CD4-positive, CD25-positive, alpha-beta regulatory T cell (primary cell): ENCODE measurements at regions not wholly inside any gene's neighbourhood (a gene's known extent, or its start where the extent isn't known, plus 50 kb on each side); places are given as distances from the start of the nearest gene placed in this dataset.
"Not testable (repeated sequence)": the region's sequence is repeated elsewhere in the genome, so short reads cannot be mapped to it uniquely, and the experiment has no call there.

Experiments used
- ATAC-seq, 2 donors: fragments of 150-1000 bp; cut with Tn5 transposase; one replicate each; pipeline ENCODE4 v1.10.0; 2021; ENCODE audit warnings: low read depth in 2 of 2, moderate number of reproducible peaks in 2 of 2, moderate library complexity in 1 of 2
- DNase-seq, 3 donors: peaks; one replicate each; pipeline versions ENCODE4 v3.0.0 to v3.0.0-alpha.2; 2012 to 2022; ENCODE audit warnings: mixed read lengths in 1 of 3
- H3K27ac ChIP-seq: one replicate; pipeline ENCODE4 v1.7.0; 2013; ENCODE audit warnings: mild to moderate bottlenecking, low read length; ENCODE audit not compliant: insufficient read depth, poor library complexity, severe bottlenecking
- H3K27me3 ChIP-seq: one replicate; pipeline ENCODE4 v1.7.0; 2013; ENCODE audit warnings: low read length; ENCODE audit not compliant: control insufficient read depth, insufficient read depth
- H3K36me3 ChIP-seq: one replicate; pipeline ENCODE4 v1.7.0; 2013; ENCODE audit warnings: mild to moderate bottlenecking, low read length, moderate library complexity; ENCODE audit not compliant: control insufficient read depth, insufficient read depth
- H3K4me1 ChIP-seq: 2 replicates; pipeline ENCODE4 v1.7.0; 2013; ENCODE audit warnings: mild to moderate bottlenecking, low read length; ENCODE audit not compliant: insufficient read depth, control insufficient read depth, poor library complexity, severe bottlenecking
- H3K4me3 ChIP-seq: one replicate; pipeline ENCODE4 v1.7.0; 2013; ENCODE audit warnings: low read depth, mild to moderate bottlenecking, low read length, moderate library complexity
- H3K9me3 ChIP-seq, 2 experiments: 1 replicate in 1 of 2; 2 replicates in 1 of 2; pipeline ENCODE4 v1.7.0; 2013; ENCODE audit warnings: low read length in 2 of 2, mild to moderate bottlenecking in 1 of 2, moderate library complexity in 1 of 2; ENCODE audit not compliant: control insufficient read depth in 2 of 2
- H3K27ac Mint-ChIP-seq, 3 donors: one replicate each; pipeline ENCODE4 v1.8.0; 2020 to 2022; ENCODE audit warnings: mild to moderate bottlenecking in 3 of 3, mixed read lengths in 3 of 3, moderate library complexity in 2 of 3
- H3K27me3 Mint-ChIP-seq: one replicate; pipeline ENCODE4 v1.8.0; 2022; ENCODE audit warnings: mild to moderate bottlenecking, mixed read lengths
- H3K36me3 Mint-ChIP-seq: one replicate; pipeline ENCODE4 v1.8.0; 2020; ENCODE audit warnings: mixed read lengths
- H3K4me1 Mint-ChIP-seq, 4 donors: one replicate each; pipeline ENCODE4 v1.8.0; 2020 to 2022; ENCODE audit warnings: mixed read lengths in 4 of 4, mild to moderate bottlenecking in 1 of 4
- H3K4me3 Mint-ChIP-seq, 4 donors: one replicate each; pipeline ENCODE4 v1.8.0; 2020 to 2022; ENCODE audit warnings: mild to moderate bottlenecking in 4 of 4, mixed read lengths in 4 of 4, moderate library complexity in 3 of 4
- H3K9me3 Mint-ChIP-seq, 7 donors: one replicate each; pipeline ENCODE4 v1.8.0; 2020 to 2022; ENCODE audit warnings: mixed read lengths in 7 of 7, mild to moderate bottlenecking in 3 of 7, moderate library complexity in 2 of 7

GRCh38 chr2:21892140-21892539, 768.4 kb downstream of the TDRD15 start:
- no peaks in the 10 kb centered on the region for H3K27me3 Mint-ChIP-seq
- DNase-seq (no peak), ATAC-seq (no peak)
- no peaks in the 10 kb centered on the region for H3K9me3 ChIP-seq
- no peak overlapping the region for H3K4me3 ChIP-seq
- no peak overlapping the region for H3K27ac Mint-ChIP-seq
- no peak overlapping the region for H3K27ac ChIP-seq
- peaks cover 0 to 18% (median 5%) of the 10 kb centered on the region in 7 donors for H3K9me3 Mint-ChIP-seq
- no peaks in the 10 kb centered on the region for H3K36me3 Mint-ChIP-seq
- H3K36me3 ChIP-seq = no peaks in the 10 kb centered on the region
- no peaks in the 10 kb centered on the region for H3K27me3 ChIP-seq
- no peaks in the 10 kb centered on the region for H3K4me1 Mint-ChIP-seq
- no peak overlapping the region for H3K4me3 Mint-ChIP-seq
- H3K4me1 ChIP-seq = no peaks in the 10 kb centered on the region

- ATAC-seq (no peak), DNase-seq (no peak)
- Histone ChIP-seq H3K4me1 (no peaks in the 10 kb centered on the region), H3K27me3 (no peaks in the 10 kb centered on the region), H3K36me3 (no peaks in the 10 kb centered on the region), H3K27ac (no peak overlapping the region), H3K4me3 (no peak overlapping the region), H3K9me3 (no peaks in the 10 kb centered on the region)
- no peaks in the 10 kb centered on the region for H3K36me3 Mint-ChIP-seq
- H3K9me3 Mint-ChIP-seq = peaks cover 0 to 19% (median 5%) of the 10 kb centered on the region in 7 donors
- no peaks in the 10 kb centered on the region for H3K27me3 Mint-ChIP-seq
- no peak overlapping the region for H3K4me3 Mint-ChIP-seq
- no peaks in the 10 kb centered on the region for H3K4me1 Mint-ChIP-seq
- no peak overlapping the region for H3K27ac Mint-ChIP-seq
These were observed 771.4 kb downstream of the TDRD15 start for GRCh38 chr2:21895200-21895599.

- H3K4me3 Mint-ChIP-seq, H3K27ac Mint-ChIP-seq, H3K36me3 ChIP-seq, ATAC-seq, DNase-seq, H3K4me1 ChIP-seq, H3K27ac ChIP-seq, H3K27me3 ChIP-seq, H3K27me3 Mint-ChIP-seq, H3K9me3 ChIP-seq, H3K4me1 Mint-ChIP-seq, H3K36me3 Mint-ChIP-seq, H3K4me3 ChIP-seq: not testable (repeated sequence)
- H3K9me3 Mint-ChIP-seq = peaks cover 0 to 14% (median 4%) of the 10 kb centered on the region in 7 donors
These were observed 785.1 kb downstream of the TDRD15 start for GRCh38 chr2:21908712-21909380.

- DNase-seq = no peak
- H3K4me1 Mint-ChIP-seq = no peaks in the 10 kb centered on the region
- no peak overlapping the region for H3K4me3 Mint-ChIP-seq
- Histone ChIP-seq H3K4me3 (no peak overlapping the region), H3K36me3 (no peaks in the 10 kb centered on the region), H3K27me3 (no peaks in the 10 kb centered on the region), H3K4me1 (no peaks in the 10 kb centered on the region), H3K9me3 (peaks cover 0 to 7% of the 10 kb centered on the region in 2 experiments), H3K27ac (no peak overlapping the region)
- ATAC-seq = no peak
- no peaks in the 10 kb centered on the region for H3K36me3 Mint-ChIP-seq
- H3K27me3 Mint-ChIP-seq = no peaks in the 10 kb centered on the region
- H3K9me3 Mint-ChIP-seq = peaks cover 0 to 14% (median 4%) of the 10 kb centered on the region in 7 donors
- no peak overlapping the region for H3K27ac Mint-ChIP-seq
These were observed 787.2 kb downstream of the TDRD15 start for GRCh38 chr2:21910832-21911507.

- no peak overlapping the region for H3K4me3 Mint-ChIP-seq
- no peaks in the 10 kb centered on the region for H3K27me3 ChIP-seq
- peaks cover 0 to 14% (median 5%) of the 10 kb centered on the region in 7 donors for H3K9me3 Mint-ChIP-seq
- no peaks in the 10 kb centered on the region for H3K4me1 ChIP-seq
- H3K9me3 ChIP-seq = peaks cover 0 to 7% of the 10 kb centered on the region in 2 experiments
- no peaks in the 10 kb centered on the region for H3K36me3 Mint-ChIP-seq
- peak overlapping the region in 1 of 3 donors; percentile 4 for H3K27ac Mint-ChIP-seq
- DNase-seq (no peak), ATAC-seq (no peak)
- H3K27ac ChIP-seq = no peak overlapping the region
- no peaks in the 10 kb centered on the region for H3K4me1 Mint-ChIP-seq
- no peak overlapping the region for H3K4me3 ChIP-seq
- no peaks in the 10 kb centered on the region for H3K36me3 ChIP-seq
- H3K27me3 Mint-ChIP-seq = no peaks in the 10 kb centered on the region
These were observed 788.6 kb downstream of the TDRD15 start for GRCh38 chr2:21912405-21912804.

GRCh38 chr2:21915201-21915600, 791.4 kb downstream of the TDRD15 start:
- no peaks in the 10 kb centered on the region for H3K36me3 Mint-ChIP-seq
- Histone ChIP-seq H3K27ac (no peak overlapping the region), H3K4me3 (no peak overlapping the region), H3K9me3 (peaks cover 0 to 7% of the 10 kb centered on the region in 2 experiments), H3K36me3 (no peaks in the 10 kb centered on the region), H3K27me3 (no peaks in the 10 kb centered on the region), H3K4me1 (no peaks in the 10 kb centered on the region)
- no peak overlapping the region for H3K4me3 Mint-ChIP-seq
- H3K27me3 Mint-ChIP-seq = no peaks in the 10 kb centered on the region
- H3K9me3 Mint-ChIP-seq = peaks cover 0 to 26% (median 4%) of the 10 kb centered on the region in 7 donors
- ATAC-seq = no peak
- H3K4me1 Mint-ChIP-seq = no peaks in the 10 kb centered on the region
- no peak overlapping the region for H3K27ac Mint-ChIP-seq
- DNase-seq = no peak

- Mint-ChIP-seq H3K4me3 (no peak overlapping the region), H3K27ac (no peak overlapping the region), H3K27me3 (no peaks in the 10 kb centered on the region), H3K9me3 (peaks cover 0 to 17% (median 3%) of the 10 kb centered on the region in 7 donors), H3K4me1 (no peaks in the 10 kb centered on the region), H3K36me3 (no peaks in the 10 kb centered on the region)
- ATAC-seq (no peak), DNase-seq (no peak)
- no peaks in the 10 kb centered on the region for H3K36me3 ChIP-seq
- H3K9me3 ChIP-seq = peaks cover 0 to 11% of the 10 kb centered on the region in 2 experiments
- H3K27ac ChIP-seq = no peak overlapping the region
- H3K27me3 ChIP-seq = no peaks in the 10 kb centered on the region
- H3K4me1 ChIP-seq = no peaks in the 10 kb centered on the region
- H3K4me3 ChIP-seq = no peak overlapping the region
These were observed 793.3 kb downstream of the TDRD15 start for GRCh38 chr2:21916934-21917522.
